AG04449 (cell line): ENCODE measurements at regions not wholly inside any gene's neighbourhood (a gene's known extent, or its start where the extent isn't known, plus 50 kb on each side); places are given as distances from the start of the nearest gene placed in this dataset.

Experiments
- CTCF ChIA-PET: fragments of 350-600 bp; formaldehyde crosslinking; extraction: SDS; loops from one replicate; lab custom pipeline; 2021; ENCODE audit warnings: antibody characterized with exemption; lab: Yijun Ruan, JAX
- POLR2A ChIA-PET: fragments of 400-600, 350-600 bp; formaldehyde crosslinking; extraction: SDS; loops from one replicate; lab custom pipeline; 2020; ENCODE audit warnings: antibody characterized with exemption, inconsistent platforms; lab: Yijun Ruan, JAX
- DNase-seq: peaks from one replicate; pipeline ENCODE4 v3.0.0-alpha.2; 2010; ENCODE audit warnings: low read depth, low spot score
- H3K4me3 ChIP-seq: 2 replicates; pipeline ENCODE4 v1.5.1; 2011; ENCODE audit warnings: low read depth, mild to moderate bottlenecking, control low read depth, low read length
- CTCF ChIP-seq: IDR thresholded peaks from one replicate; pipeline ENCODE4 v1.5.1; 2011; ENCODE audit warnings: mild to moderate bottlenecking, moderate library complexity, low read length, control low read depth, inconsistent platforms; ENCODE audit not compliant: insufficient read depth; ENCODE audit errors: missing control alignments

GRCh38 chr5:63374085-63374484 lies 588.2 kb downstream of the HTR1A start:
- DNase-seq = no peak
- ChIA-PET POLR2A (no interaction called here), CTCF (no interaction called here)

GRCh38 chr5:63351164-63351563 lies 611.1 kb downstream of the HTR1A start:
- ChIA-PET POLR2A (no interaction called here), CTCF (no interaction called here)
- no peak for DNase-seq
- H3K4me3 ChIP-seq = no peak overlapping the region
- TF ChIP-seq CTCF = no peak

More at GRCh38 chr5:63374085-63374484, 588.2 kb downstream of the HTR1A start:
- no peak for TF ChIP-seq CTCF
- H3K4me3 ChIP-seq = no peak overlapping the region

GRCh38 chr5:63346451-63346850 lies 615.8 kb downstream of the HTR1A start:
- DNase-seq = no peak
- POLR2A ChIA-PET = no interaction called here
- CTCF ChIA-PET = no interaction called here
- no peak overlapping the region for H3K4me3 ChIP-seq
- TF ChIP-seq CTCF = no peak

GRCh38 chr5:63341442-63341841 lies 620.8 kb downstream of the HTR1A start:
- POLR2A ChIA-PET = no interaction called here
- no peak for DNase-seq
- no peak for TF ChIP-seq CTCF
- CTCF ChIA-PET = no interaction called here
- no peak overlapping the region for H3K4me3 ChIP-seq

GRCh38 chr5:63323926-63324325 lies 638.3 kb downstream of the HTR1A start:
- POLR2A ChIA-PET = no interaction called here
- CTCF ChIA-PET = no interaction called here
- TF ChIP-seq CTCF = no peak
- DNase-seq = no peak
- H3K4me3 ChIP-seq = no peak overlapping the region

GRCh38 chr5:63314551-63314950 lies 647.7 kb downstream of the HTR1A start:
- no peak for DNase-seq
- TF ChIP-seq CTCF = no peak
- H3K4me3 ChIP-seq = no peak overlapping the region
- CTCF ChIA-PET = no interaction called here
- POLR2A ChIA-PET = no interaction called here
